CD4-positive, alpha-beta T cell treated with Interleukin-15 for 4 hours (primary cell): ENCODE measurements at regions not wholly inside any gene's neighbourhood (a gene's known extent, or its start where the extent isn't known, plus 50 kb on each side); places are given as distances from the start of the nearest gene placed in this dataset.

ENCODE experiments used
- DNase-seq: peaks from one replicate; pipeline ENCODE4 v3.0.0-alpha.2; 2020; ENCODE audit warnings: low spot score

DNA sequence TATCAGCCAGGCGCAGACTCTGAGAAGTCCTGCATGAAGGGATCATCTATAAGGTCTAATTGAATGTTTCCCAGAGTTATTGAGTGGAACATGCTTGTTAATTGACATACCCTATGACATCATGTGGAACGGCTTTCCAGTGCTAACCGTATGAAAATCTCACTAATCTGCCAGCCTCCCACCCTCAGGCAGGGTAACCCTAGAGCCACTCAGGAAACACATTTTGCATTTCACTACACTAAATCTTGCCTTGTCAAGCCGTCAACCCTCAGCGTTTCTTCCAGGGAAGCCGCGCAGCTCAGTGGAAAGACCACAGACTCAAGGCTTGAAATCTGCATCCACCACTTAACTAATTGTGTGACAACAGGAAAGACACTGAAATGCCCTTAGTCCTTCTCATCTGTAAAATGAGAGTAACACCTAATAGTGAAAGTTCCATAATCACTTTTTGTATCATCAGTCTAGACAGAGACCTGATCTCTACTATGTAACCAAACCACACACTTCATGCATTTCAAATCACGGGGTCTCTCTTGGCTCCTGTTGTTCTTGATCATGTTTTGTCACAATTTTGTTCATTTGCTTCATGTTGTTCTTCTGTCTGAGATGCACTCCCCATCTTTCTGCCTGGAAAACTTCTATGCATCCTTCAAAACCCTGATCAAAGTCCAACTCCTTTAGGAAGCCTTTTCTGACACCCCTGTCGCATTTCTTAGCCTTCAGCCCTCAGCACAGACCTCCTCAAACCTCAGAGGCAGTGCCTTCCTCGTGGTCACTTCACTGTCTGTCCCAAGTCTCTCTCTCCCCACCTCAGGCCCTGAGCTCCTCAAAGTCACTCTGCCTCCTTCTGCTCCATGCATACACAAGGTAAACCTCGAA lies 246.5 kb downstream of the TOMM20 start:
- DNase-seq: no peak

DNA sequence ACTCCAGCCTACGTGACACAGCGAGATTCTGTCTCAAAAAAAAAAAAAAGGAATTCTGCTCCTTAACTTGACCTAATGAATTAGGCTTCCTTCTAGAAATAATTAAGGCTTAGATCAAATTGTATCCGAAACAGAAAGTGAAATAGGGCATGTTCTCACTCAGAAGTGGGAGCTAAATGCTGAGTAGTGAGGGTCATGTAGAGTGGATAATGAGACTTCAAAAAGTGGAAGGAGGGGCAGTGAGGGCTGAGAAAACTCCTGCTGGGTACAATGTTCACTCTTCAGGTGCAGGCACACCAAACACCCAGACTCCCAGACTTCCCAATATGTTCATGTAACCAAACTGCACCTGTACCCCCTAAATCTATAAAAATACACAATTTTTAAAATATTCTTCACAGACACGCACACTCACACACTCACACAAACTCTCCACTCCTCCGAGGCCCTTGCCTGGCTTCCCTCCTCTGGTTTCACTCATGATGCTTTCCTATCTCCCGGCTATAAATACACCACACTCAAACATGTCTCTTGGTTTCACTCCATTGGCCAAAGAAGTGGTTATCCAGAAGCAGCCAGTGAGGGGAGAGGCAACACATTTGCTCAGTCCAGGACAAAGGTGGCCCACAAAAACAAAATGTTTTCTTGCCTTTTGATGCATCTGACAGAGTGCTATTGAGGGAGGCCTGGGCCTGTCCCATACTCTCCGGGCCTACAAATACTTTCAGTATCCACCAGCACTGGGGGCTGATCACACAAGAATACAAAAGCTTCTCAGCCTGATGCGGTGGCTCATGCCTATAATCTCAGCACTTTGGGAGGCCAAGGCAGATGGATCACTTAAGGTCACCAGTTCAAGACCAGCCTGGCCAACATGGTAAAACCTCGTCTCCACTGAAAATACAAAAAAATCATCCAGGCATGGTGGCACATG lies 249.2 kb downstream of the TOMM20 start:
- DNase-seq: no peak

DNA sequence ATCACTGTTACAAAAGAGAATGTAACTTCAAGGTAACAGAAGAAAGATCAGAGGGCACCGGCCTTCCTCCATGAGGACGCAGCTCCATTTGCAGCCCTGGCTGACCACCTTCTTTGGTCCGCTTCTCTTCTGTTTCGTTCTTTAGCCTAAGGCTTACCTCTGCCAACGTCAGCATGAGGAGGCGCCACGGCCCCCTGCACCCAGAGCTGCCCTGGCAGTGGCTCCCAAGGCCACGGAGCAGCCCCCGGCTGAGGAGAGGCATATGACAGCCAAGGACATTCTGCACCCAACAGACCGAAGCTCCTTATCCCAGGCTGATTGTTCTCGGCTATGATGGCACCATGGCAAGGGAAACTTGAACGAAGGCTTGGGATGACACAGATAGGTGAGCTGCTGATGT lies 250.3 kb downstream of the TOMM20 start:
- DNase-seq: no peak

GRCh38 chr1:234877761-234878160 lies 250.9 kb downstream of the TOMM20 start:
- no peak for DNase-seq

- DNase-seq: no peak
Observed at GRCh38 chr1:234875953-234876855, 252.4 kb downstream of the TOMM20 start.

GRCh38 chr1:234875328-234875952 lies 253.2 kb downstream of the TOMM20 start:
- no peak for DNase-seq

DNA sequence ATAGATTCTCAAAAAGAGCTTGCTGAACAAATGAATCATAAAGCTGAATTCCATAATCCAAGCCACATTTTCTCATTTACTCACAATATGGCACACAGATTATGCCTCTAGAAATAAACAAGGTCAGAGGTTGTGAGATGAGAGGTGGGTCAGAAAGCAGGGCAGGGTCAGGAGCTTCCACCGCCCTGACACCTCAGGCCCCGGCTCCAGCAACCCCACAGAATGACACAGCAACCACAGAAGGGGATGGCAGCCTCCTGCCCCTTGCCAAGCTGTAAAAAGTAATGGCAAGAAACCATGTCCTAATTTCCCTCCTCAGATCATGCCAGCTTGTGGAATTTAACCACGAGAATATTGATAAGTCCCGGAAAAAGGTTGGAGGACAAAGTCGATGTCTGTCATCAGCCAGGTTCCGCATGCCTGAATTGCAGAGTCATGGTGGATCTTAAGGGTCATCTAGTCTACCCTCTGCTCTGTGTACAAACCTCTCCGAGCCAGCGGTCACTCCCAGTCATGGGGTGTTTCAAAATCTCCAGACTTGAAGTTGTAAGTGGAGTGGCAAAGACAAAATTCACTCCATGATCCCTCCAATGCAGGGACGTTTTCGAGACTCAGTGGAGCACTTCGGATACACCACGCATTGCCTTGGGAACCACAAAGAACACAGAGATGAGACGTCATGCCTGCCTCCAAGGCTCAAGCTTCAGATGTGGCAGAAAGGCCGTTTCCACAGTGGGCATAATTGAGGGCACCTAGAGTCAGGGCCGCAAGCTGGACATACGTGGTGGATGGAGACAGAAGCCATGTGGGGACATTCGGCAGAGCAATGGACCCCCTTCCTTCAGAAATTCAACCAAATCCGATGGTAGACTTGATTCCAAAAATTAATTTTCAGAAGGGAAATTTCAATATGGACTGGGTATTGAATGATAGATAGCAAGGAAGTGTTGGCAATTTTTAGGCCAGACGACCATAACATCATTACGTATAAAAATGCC lies 254.0 kb downstream of the TOMM20 start:
- DNase-seq: no peak

- DNase-seq: no peak
Observed at GRCh38 chr1:234871710-234872271, 256.8 kb downstream of the TOMM20 start.

DNA sequence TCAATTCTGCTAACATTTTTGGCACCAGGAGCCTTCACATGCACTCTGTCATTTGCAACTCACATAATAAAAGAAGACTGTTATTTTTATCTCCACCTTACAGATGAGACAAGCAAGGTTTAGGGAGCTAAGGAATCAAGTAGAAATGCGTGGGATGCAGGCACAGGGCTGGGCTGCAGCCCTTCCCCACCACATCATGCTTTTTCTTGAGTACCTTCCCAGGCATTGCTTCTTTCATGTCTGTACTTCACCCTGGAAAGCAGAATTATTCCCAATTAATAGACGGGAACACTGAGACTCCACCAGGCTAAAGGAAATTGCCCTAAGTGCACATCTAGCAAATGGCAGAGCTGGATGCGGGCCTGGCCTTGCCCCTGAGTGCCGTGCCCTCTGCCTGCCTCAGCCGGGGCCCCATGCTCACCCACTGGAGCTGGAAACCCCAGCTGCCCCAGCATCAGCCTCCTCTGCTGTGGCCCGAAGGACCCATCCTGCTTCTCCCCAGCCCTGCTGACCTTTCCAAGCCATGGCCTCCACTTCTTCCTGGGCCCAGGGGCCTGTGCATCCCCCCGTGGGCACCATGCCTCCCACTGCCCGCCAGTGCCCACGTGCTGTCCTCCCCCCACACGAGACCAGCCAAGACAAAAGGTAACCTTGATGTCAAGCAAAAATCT lies 257.5 kb downstream of the TOMM20 start:
- DNase-seq: no peak

GRCh38 chr1:234870020-234870981 lies 258.3 kb downstream of the TOMM20 start:
- DNase-seq: no peak

DNA sequence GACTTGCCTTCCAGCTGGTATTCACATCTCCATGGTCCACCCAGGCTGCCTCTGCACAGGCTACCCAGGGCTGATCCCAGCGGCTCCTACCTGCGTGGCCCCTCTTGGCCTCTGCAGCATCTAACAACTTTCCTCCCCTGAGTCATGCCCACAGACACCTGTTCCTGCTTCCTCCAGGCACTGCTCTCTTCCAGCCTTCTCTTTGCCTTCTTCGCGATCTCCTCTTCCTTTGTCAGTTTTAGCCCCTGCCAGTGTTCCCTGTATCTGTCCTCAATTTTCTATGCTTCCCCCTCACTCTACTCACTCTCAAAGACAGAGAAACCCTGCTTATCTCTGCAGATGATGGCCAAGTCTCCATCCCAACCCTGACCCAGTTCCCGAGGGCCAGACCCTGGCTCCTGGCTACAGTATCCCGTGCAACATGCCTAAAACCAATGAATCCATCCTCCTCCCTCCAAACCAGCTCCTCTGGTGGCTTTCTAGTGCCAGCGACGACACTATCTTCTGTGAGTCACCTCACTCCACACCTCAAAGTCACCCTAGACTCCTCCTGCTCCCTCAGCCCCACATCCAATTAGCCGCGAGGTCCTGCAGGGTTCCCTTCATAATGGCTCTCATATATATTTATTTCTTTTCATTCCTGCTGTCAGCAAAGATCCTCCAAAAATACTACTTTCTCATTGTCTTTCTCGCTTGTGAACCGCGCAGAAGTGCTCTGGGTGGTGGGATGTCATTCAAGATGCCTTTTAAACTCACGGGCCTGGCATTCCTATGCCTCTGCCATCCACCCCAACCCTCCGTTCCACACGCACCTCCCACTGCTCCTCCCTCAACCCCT lies 259.2 kb downstream of the TOMM20 start:
- no peak for DNase-seq

DNA sequence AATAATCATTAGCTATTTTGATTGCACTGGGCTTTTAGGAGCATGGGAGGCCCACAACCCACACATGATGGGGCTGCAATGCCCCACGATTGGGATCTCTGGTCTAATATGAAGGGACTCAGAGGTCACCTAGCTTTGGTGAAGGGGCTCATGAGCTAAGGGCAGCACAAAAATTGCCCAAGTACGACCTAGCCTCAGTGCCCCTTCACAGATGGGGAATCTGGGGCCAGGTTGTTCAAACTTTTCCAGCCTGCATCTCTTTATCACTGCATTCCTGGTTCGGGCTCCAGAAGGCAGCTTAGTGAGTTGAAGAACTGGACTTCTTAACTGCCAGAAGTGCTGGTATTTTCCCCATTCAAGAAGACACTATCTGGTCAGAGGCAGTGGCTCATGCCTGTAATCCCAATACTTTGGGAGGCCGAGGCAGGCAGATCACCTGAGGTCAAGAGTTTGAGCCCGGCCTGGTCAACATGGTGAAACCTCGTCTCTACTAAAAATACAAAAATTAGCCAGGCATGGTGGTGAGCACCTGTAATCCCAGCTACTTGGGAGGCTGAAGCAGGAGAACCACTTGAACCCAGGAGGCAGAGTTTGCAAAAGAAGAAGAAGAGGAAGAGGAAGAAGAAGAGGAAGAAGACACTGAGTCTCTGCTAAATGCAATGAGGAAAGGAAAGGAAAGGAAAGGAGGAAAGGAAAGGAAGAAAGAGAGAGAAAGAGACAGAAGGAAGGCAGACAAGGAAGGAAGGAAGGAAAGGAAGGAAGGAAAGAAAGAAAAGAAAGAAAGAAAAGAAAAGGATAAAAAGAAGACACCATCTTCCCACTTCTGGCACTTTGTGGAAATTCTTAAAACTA lies 258.5 kb upstream of the IRF2BP2 start:
- no peak for DNase-seq

DNA sequence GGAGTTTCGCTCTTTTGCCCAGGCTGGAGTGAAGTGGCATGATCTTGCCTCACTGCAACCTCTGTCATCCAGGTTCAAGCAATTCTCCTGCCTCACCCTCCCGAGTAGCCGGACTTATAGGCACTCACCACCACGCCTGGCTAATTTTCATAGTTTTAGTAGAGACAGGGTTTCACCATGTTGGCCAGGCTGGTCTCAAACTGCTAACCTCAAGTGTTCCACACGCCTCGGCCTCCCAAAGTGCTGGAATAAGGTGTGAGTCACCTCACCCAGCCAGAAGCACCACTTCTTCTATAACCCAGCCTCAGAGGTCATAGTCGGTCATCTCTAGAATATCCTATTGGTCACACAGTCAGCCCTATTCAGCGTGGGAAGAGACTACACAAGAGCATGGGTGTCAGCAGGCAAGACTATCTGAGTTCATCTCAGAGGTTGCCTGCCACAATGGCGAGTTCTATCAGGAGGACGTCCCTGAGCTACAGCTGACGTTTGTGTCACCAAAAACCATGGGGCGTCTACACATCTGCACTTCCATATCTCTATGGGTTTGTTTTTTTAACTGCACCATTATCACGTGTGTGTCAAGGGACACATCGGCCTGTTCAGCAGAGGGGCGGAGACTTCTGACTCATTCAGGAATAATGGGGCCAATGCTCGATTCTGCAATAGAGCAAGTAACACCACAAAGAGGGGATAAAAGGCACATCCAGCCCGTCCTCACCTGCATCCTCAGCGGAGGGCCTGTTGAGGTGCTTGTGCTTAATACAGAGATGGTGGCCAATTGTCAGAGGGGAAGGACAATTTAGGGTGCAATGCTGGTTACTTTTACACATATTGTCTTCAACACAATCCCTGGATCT lies 256.3 kb upstream of the IRF2BP2 start:
- no peak for DNase-seq

- DNase-seq: no peak
Observed at GRCh38 chr1:234865171-234866006, 255.4 kb upstream of the IRF2BP2 start.
